NCI-H146 treated with DMSO at 0.1 percent for 48 hours (cell line): ENCODE measurements at regions not wholly inside any gene's neighbourhood (a gene's known extent, or its start where the extent isn't known, plus 50 kb on each side); places are given as distances from the start of the nearest gene placed in this dataset.

Experiments
- DNase-seq: peaks from one replicate; lab custom pipeline; 2025; ENCODE audit not compliant: unreplicated experiment; lab: John Stamatoyannopoulos, UW

- DNase-seq = no peak
These were observed 746.0 kb upstream of the POT1 start for GRCh38 chr7:125675640-125676039.

DNA sequence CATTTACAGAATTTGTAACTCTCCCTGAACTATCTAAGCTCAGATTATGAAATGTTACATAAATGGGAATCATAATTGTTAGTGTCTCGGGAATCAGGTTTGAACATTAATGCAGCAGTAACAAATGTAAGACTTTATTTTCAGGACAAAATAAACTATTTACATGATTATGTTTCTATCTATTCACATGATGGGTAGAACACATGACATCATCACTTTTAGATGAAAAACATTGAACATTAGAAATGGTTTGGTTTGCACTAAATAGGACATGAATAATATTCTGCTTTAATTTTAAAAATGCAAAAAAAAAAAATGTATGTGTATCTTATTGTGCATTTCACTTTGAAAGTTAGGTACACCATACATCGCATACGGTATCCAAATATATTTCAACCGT is 745.5 kb upstream of the POT1 start:
- no peak for DNase-seq

- DNase-seq = no peak
These were observed 741.4 kb upstream of the POT1 start for GRCh38 chr7:125670926-125671572.

GRCh38 chr7:125668321-125668993 is 738.8 kb upstream of the POT1 start:
- no peak for DNase-seq

- no peak for DNase-seq
These were observed 735.0 kb upstream of the POT1 start for GRCh38 chr7:125664625-125665024.

- no peak for DNase-seq
These were observed 734.3 kb upstream of the POT1 start for GRCh38 chr7:125663961-125664360.

DNA sequence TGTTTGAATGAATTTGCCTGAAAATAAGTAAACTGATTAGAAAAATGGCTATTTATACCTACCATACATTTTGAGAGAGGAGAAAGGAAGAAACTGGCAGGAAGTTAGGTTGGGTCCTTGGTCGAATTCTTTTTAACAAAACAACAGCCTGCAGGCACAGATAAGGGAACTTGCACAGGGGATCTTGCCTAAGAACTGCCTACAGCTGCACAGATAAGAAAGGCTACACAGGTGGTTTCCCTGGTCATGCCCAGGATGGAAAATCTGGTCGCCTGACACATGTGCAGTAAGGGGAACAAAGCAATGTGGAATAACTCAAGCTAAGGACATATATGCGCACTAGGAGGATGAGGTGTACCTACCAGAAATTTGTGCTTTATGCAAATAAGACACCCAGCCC is 732.1 kb upstream of the POT1 start:
- DNase-seq = no peak

DNA sequence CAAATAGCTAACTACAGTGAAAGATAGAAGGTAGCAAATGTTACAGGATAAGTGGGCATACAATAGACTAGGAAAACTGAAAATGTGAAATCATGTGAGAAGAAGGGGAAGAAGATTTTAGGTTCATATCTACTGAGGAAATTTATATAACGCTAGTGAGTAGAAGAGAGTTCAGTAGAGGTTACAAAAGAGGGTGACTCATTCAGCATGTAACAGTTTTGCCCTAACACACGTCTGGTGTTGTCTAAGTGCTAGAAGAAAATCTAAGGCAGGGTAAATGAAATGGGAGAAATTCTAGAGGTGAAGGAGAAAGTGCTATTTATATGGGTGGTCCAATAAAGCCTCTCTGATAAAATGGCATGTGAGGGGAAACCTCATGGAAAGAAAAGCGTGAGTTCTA is 731.4 kb upstream of the POT1 start:
- DNase-seq = no peak

GRCh38 chr7:125654076-125654475 is 724.5 kb upstream of the POT1 start:
- DNase-seq = no peak

DNA sequence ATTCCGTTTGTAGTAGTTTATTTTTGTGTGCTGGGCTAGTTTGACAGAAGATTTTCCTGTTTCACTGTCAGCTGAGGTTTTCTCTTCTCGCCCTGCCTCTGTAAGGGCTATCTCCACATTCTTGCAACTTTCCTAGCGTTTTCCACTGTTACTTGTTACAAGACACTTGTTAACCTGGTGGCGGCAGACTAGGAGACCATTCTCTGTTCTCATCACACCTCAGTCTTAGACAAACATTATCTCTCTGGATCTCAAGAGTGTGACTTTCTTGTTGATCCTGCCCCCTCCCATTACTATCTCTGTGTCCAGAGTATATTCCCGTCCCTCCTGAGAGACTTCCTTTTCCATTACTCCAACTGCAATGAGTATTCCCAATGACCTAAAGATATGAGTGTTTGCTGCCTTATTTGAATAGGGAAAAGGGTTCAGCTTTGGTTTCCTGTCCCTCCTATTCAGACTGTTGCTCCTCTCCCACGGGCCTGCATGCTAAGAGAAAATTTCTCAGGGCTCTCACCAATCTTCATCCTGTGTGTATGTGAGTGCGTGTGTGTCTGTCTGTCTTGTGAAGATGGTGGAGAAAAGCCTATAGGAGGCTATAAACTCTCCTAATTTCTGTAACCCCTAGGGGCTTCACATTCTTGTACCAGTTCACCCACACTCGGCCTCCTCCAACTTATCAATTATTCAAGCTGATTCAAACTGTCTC is 722.4 kb upstream of the POT1 start:
- DNase-seq = no peak

- no peak for DNase-seq
These were observed 718.9 kb upstream of the POT1 start for GRCh38 chr7:125648543-125648942.

DNA sequence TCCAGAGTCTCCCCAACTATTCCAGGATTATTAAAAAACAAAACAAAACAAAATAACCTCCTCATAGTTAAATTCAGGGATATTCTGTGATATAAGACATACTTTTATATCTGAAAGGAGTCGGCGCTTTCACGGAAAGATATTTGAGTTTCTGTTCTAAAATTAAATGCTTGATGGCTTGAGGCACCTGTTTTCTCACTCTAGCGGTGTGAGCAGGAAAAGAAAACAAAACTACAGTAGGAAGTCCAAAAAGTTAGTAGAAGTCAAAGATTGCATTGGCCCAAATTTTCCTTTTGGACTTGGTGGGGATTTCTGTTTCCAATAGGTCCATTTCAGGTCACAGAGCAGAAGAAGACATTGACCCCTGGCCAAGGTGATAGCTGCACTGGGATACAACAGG is 716.1 kb upstream of the POT1 start:
- no peak for DNase-seq

DNA sequence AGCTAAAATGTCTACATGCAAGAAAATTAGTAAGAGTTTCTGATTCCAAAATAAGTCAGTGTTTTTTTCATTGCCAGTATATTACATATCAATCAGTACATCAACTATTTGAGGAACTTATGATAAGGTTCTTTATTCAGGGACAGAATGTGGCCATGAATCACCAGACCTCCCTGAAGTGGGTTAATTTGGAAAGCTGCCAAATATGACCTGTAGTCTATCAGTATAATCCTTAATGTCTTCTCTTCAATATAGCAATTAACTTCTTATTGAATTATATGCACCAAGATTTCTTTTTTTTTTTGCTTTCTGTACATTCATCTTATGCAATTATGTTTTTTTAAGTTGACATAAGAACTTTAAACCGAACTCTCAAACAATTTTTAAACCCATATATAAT is 714.5 kb upstream of the POT1 start:
- DNase-seq = no peak

GRCh38 chr7:125643302-125643701 is 713.7 kb upstream of the POT1 start:
- DNase-seq = no peak

DNA sequence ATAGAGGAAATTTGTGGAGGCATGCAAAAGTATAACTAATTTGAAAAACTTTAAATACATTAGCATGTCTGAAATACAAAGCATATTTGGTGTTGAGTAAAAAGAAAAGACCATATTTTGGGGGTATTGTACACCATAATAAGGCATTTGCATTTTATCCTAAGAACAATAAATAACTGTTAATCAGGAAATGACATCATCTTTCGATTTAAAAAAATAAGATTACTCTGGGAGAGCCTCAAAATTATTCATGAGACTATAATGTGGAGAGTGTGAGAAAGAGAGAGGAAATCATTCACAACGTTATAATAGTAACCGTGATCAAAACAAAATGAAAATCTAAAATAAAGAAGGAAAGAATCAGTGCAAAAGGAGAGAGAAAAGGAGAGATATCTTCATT is 712.3 kb upstream of the POT1 start:
- DNase-seq = no peak

- no peak for DNase-seq
These were observed 706.8 kb upstream of the POT1 start for GRCh38 chr7:125636320-125636962.

DNA sequence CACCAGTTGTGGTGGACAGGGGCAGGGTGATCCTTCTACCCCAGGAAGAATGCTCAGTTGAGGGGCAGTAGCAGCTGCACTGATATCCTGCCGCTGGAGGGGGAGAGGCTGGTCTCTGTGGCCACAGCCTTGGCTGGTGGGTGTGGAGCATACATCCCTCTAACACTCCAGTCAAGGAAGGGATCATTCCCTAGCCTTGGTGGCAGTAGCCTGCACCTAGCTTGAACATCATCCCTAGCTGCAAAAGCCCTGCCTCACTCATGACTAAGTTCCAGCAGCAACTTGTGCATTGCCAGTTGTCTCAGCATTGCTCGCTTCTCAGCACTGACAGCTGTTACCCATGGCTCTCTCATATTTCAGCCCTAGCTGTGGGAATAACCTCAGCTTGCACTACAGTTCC is 688.9 kb upstream of the POT1 start:
- DNase-seq = no peak

DNA sequence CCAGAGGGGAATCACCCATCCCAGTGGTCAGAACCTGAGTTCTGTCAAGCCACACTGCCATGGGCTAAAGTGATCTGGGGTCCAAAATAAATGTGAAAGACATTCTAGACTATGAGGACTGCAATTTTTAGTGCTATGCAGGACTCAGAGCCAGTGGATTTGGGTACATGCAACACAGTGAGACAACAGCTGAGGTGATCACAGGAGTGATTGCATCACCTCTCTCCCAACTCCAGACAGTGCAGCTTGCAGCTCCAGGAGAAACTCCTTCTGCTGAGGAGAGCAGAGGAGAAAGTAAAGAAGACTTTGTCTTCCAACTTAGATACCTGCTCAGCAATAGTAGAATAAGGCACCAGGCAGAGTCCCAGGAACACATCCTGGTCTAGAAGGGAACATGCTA is 682.0 kb upstream of the POT1 start:
- no peak for DNase-seq

- DNase-seq = no peak
These were observed 677.0 kb upstream of the POT1 start for GRCh38 chr7:125606671-125607070.

DNA sequence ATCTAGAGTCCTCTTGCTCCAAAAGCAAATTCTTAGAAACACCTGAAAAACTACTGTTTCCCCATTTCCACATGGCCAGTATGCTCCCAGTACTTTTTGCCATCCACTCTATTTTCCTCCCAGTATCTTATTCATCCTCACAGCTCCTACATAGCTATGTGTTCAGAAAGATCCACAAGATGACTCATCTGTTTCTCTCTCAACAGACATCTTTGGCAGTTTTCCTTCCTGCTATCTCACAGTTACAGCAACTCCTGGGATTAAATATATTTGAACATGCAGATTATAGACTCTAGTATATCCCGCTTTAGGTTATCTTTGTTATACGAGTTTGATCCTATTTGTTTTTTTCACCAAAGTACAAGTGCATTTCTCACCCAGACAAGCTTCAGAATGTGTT is 675.6 kb upstream of the POT1 start:
- DNase-seq = no peak

DNA sequence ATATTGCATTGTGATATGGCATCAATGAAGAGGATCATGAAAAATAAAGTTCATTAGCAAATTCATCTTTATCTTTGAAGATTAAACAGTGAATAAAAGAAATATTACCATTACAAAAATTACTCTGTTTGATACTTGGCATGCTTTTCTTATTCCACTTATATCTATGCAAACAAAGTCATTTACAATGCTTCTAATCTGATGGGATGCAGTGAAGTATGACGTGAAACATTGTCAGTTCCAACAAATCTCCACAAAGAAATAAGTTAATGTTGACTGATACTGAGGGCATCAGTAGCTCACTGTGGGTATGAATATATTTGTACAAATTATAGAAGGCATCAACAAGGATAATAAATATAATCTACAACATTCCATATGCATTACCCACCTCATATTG is 672.8 kb upstream of the POT1 start:
- no peak for DNase-seq

GRCh38 chr7:125599387-125599786 is 669.8 kb upstream of the POT1 start:
- DNase-seq = no peak
